ENCODE measurements at regions not wholly inside any gene's neighbourhood (a gene's known extent, or its start where the extent isn't known, plus 50 kb on each side); places are given as distances from the start of the nearest gene placed in this dataset.

DNA sequence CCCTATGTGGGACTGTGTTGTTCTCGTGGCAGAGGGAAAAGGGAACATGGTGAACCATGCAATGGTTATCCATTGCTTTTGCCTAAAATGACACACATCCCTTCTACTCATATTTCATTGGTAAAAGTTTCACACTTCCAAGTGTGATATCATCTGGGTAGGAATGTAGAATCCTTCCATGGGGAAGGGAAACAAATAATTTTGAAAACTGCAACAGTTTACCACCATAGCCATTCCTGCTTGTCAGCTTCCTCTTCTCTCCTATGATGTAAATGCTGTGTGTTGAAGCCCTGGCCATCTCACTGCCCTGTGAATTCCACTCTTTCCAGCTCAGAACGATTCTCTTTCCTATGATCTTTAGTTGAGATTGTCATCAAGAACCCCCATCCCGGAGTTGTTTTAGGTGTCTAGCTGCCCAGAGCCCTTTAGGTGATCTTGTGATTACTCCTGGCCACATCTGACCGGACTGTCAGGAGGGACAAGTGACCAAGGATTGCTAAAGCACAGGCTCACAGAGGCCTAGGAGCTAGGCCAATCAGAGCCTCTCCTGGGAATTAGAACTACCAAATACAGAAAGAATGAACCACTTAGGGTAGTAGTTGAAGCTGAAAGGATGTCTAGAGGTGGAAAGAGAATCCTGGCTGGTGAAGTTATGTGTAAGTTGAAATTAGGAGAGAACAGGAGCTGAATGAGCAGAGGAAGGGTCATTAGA, 84.6 kb downstream of the VCPKMT start:
- TF ChIP-seq ELF1 (IDR thresholded peaks at IDR 0.05; ENCODE audit: borderline replicate concordance, low read depth) (no peak), JUND (IDR thresholded peaks at IDR 0.05) (no peak), SIN3A (IDR thresholded peaks at IDR 0.05; ENCODE audit: low read depth) (no peak), POLR2A (IDR thresholded peaks at IDR 0.05; ENCODE audit: borderline replicate concordance, extremely low read depth, insufficient read depth, insufficient read length) (no peak)
- TF ChIP-seq, protein P1, sequence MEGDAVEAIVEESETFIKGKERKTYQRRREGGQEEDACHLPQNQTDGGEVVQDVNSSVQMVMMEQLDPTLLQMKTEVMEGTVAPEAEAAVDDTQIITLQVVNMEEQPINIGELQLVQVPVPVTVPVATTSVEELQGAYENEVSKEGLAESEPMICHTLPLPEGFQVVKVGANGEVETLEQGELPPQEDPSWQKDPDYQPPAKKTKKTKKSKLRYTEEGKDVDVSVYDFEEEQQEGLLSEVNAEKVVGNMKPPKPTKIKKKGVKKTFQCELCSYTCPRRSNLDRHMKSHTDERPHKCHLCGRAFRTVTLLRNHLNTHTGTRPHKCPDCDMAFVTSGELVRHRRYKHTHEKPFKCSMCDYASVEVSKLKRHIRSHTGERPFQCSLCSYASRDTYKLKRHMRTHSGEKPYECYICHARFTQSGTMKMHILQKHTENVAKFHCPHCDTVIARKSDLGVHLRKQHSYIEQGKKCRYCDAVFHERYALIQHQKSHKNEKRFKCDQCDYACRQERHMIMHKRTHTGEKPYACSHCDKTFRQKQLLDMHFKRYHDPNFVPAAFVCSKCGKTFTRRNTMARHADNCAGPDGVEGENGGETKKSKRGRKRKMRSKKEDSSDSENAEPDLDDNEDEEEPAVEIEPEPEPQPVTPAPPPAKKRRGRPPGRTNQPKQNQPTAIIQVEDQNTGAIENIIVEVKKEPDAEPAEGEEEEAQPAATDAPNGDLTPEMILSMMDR (IDR thresholded peaks at IDR 0.05 in 2 of 3, conservative IDR thresholded peaks at IDR 0.05 in 1 of 3; ENCODE audit: borderline replicate concordance in 1 of 3, insufficient read depth in 1 of 3, low read depth in 2 of 3, low read length in 2 of 3) = no peak
